GM23248 (cell line): ENCODE measurements at regions not wholly inside any gene's neighbourhood (a gene's known extent, or its start where the extent isn't known, plus 50 kb on each side); places are given as distances from the start of the nearest gene placed in this dataset.

ENCODE experiments used
- EZH2 ChIP-seq: fragments of 200-600 bp; sonication (generic); IDR thresholded peaks from 2 replicates; pipeline ENCODE4 v1.6.1; 2018; ENCODE audit warnings: antibody characterized with exemption, mild to moderate bottlenecking; ENCODE audit not compliant: insufficient read depth, poor library complexity, severe bottlenecking
- EZH2phosphoT487 ChIP-seq: fragments of 200-600 bp; sonication (generic); IDR thresholded peaks from 2 replicates; pipeline ENCODE4 v1.6.1; 2018; ENCODE audit warnings: antibody characterized with exemption, moderate library complexity, mild to moderate bottlenecking, low read depth; ENCODE audit not compliant: insufficient read depth

DNA sequence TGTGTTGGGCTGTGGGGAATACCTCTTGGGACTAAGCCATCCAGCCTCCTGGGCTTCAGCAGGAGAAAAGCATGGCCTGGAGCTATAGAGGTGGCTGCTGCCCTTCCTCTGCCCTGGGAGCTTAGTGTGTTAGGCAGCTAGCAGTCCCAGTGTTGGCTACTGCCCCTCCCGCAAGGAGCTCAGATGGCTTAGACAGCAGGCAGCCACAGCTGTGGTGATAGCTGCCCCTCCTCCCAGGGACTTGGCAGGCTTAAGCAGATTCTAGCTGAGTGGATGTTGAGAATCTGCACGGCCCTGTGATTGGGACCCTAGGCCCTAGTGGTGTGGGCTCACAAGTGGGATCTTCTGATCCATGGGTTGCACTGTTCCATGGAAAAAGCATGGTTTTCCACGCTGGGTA lies 264.5 kb downstream of the TDRD3 start:
- TF ChIP-seq EZH2 (no peak), EZH2phosphoT487 (no peak)
